H4 (cell line): ENCODE measurements at regions not wholly inside any gene's neighbourhood (a gene's known extent, or its start where the extent isn't known, plus 50 kb on each side); places are given as distances from the start of the nearest gene placed in this dataset.
A peak's percentile ranks its signal among the peaks of the same experiment; 100 is the strongest.

ENCODE experiments used
- DNase-seq: peaks from one replicate; pipeline ENCODE4 v3.0.0-alpha.2; 2015; ENCODE audit warnings: low spot score

GRCh38 chr14:66359500-66359899 lies 126.7 kb upstream of the CCDC196 start:
- peak; percentile 31 for DNase-seq

GRCh38 chr14:66360366-66360926 lies 125.7 kb upstream of the CCDC196 start:
- no peak for DNase-seq

GRCh38 chr14:66361013-66361412 lies 125.2 kb upstream of the CCDC196 start:
- no peak for DNase-seq

- no peak for DNase-seq
These were observed 120.8 kb upstream of the CCDC196 start for GRCh38 chr14:66365388-66365787.

GRCh38 chr14:66369157-66369697 lies 116.9 kb upstream of the CCDC196 start:
- DNase-seq = no peak

GRCh38 chr14:66371776-66372175 lies 114.4 kb upstream of the CCDC196 start:
- no peak for DNase-seq

- no peak for DNase-seq
These were observed 110.9 kb upstream of the CCDC196 start for GRCh38 chr14:66375046-66375964.

GRCh38 chr14:66377574-66377973 lies 108.6 kb upstream of the CCDC196 start:
- DNase-seq = no peak

GRCh38 chr14:66378712-66379505 lies 107.3 kb upstream of the CCDC196 start:
- no peak for DNase-seq

- DNase-seq = no peak
These were observed 106.0 kb upstream of the CCDC196 start for GRCh38 chr14:66380143-66380542.

GRCh38 chr14:66381755-66382154 lies 104.4 kb upstream of the CCDC196 start:
- DNase-seq = no peak

- DNase-seq = no peak
These were observed 102.9 kb upstream of the CCDC196 start for GRCh38 chr14:66383257-66383656.

- no peak for DNase-seq
These were observed 102.4 kb upstream of the CCDC196 start for GRCh38 chr14:66383771-66384170.

GRCh38 chr14:66388516-66388915 lies 97.7 kb upstream of the CCDC196 start:
- DNase-seq = no peak

- DNase-seq = no peak
These were observed 96.7 kb upstream of the CCDC196 start for GRCh38 chr14:66389481-66389880.

GRCh38 chr14:66395300-66395699 lies 90.9 kb upstream of the CCDC196 start:
- DNase-seq = no peak

- no peak for DNase-seq
These were observed 90.0 kb upstream of the CCDC196 start for GRCh38 chr14:66396164-66396563.

- no peak for DNase-seq
These were observed 87.7 kb upstream of the CCDC196 start for GRCh38 chr14:66398437-66398836.

- no peak for DNase-seq
These were observed 84.6 kb upstream of the CCDC196 start for GRCh38 chr14:66401449-66402095.

GRCh38 chr14:66403183-66403582 lies 83.0 kb upstream of the CCDC196 start:
- DNase-seq = peak; percentile 53

GRCh38 chr14:66404051-66404545 lies 82.1 kb upstream of the CCDC196 start:
- no peak for DNase-seq

GRCh38 chr14:66405158-66405557 lies 81.0 kb upstream of the CCDC196 start:
- DNase-seq = peak; percentile 7
